ENCODE measurements at regions not wholly inside any gene's neighbourhood (a gene's known extent, or its start where the extent isn't known, plus 50 kb on each side); places are given as distances from the start of the nearest gene placed in this dataset.

- POLR2A ChIA-PET (ENCODE audit: unreplicated experiment): no interaction called here
- no peak overlapping the region for H3K4me2 ChIP-seq (ENCODE audit: low read depth, low read length)
- H4K8ac ChIP-seq (ENCODE audit: low read depth in 2 of 2, low read length in 2 of 2): no peak overlapping the region
Observed at GRCh38 chr3:72633534-72633933, 214.7 kb downstream of the SHQ1 start.

More at GRCh38 chr3:72633534-72633933, 214.7 kb downstream of the SHQ1 start:
- no TSS peak for BruUV-seq (replicated peaks)
- Histone ChIP-seq H4K20me1 (ENCODE audit: insufficient read depth, low read length) (no peaks in the 10 kb centered on the region), H2AFZ (replicated peaks; ENCODE audit: low read length, poor library complexity) (no peak overlapping the region), H3K36me3 (ENCODE audit: control insufficient read depth, insufficient read depth, low read length) (no peaks in the 10 kb centered on the region), H2BK15ac (ENCODE audit: low read depth, low read length) (no peak overlapping the region), H3K9me3 (ENCODE audit: control insufficient read depth, insufficient read depth, low read length) (0 out of 2 replicates have a peak, but pooled peaks cover 1% of the 10 kb centered on the region), H4K91ac (ENCODE audit: insufficient read depth, low read depth, low read length) (no peak overlapping the region), H3K23ac (ENCODE audit: low read depth, low read length) (no peak overlapping the region), H3K18ac (ENCODE audit: low read depth, low read length) (no peak overlapping the region), H2BK20ac (ENCODE audit: low read depth, low read length) (no peak overlapping the region), H3K56ac (ENCODE audit: extremely low read depth, insufficient read depth, low read length) (no peak overlapping the region), H3K4ac (ENCODE audit: low read depth, low read length) (no peak overlapping the region), H3K14ac (replicated peaks; ENCODE audit: low read depth, low read length) (no peak overlapping the region), H3K9me1 (ENCODE audit: insufficient read depth, low read length) (no peaks in the 10 kb centered on the region), H2BK5ac (ENCODE audit: low read depth, low read length, poor library complexity, severe bottlenecking) (no peak overlapping the region), H3K4me1 (ENCODE audit: control insufficient read depth, insufficient read depth, low read length) (no peaks in the 10 kb centered on the region), H2AK9ac (replicated peaks; ENCODE audit: low read depth, low read length, poor library complexity) (no peak overlapping the region), H3K27ac (ENCODE audit: insufficient read depth, low read length) (no peak overlapping the region), H3K9ac (ENCODE audit: low read depth, low read length) (no peak overlapping the region), H3K79me1 (ENCODE audit: low read depth in 1 of 2, low read length in 2 of 2) (no peaks in the 10 kb centered on the region), H4K5ac (ENCODE audit: low read depth, low read length) (no peak overlapping the region), H3K4me3 (ENCODE audit: insufficient read depth, low read depth, low read length) (no peak overlapping the region), H2BK120ac (ENCODE audit: low read depth, low read length) (no peak overlapping the region), H2AK5ac (ENCODE audit: low read depth, low read length) (no peak overlapping the region), H3K27me3 (ENCODE audit: control insufficient read depth, insufficient read depth, low read length) (peaks cover 11% of the 10 kb centered on the region)
- intact Hi-C loops (cut with micrococcal nuclease) (no loop called here), dilution Hi-C loops (cut with HindIII; ENCODE audit: low sequenced_read_pairs, unreplicated experiment) (no loop called here), in situ Hi-C loops (cut with MboI; ENCODE audit: low sequenced_read_pairs) (no loop called here)
- TF ChIP-seq USF2 (IDR thresholded peaks at IDR 0.05; ENCODE audit: low read depth, low read length) (no peak), SMC3 (IDR thresholded peaks at IDR 0.05; ENCODE audit: low read depth, low read length) (no peak), CTCF (conservative IDR thresholded peaks at IDR 0.05; ENCODE audit: low read depth, low read length) (no peak), NFE2L2 (IDR thresholded peaks at IDR 0.05; ENCODE audit: low read depth, low read length) (no peak), MAFK (IDR thresholded peaks at IDR 0.05; ENCODE audit: low read depth, low read length) (no peak), POLR2A (IDR thresholded peaks at IDR 0.05; ENCODE audit: low read depth, low read length) (no peak), MAZ (IDR thresholded peaks at IDR 0.05; ENCODE audit: borderline replicate concordance, low read depth, low read length) (no peak), BHLHE40 (IDR thresholded peaks at IDR 0.05; ENCODE audit: low read depth, low read length) (no peak), RAD21 (IDR thresholded peaks at IDR 0.05; ENCODE audit: low read length) (no peak), MXI1 (IDR thresholded peaks at IDR 0.05; ENCODE audit: borderline replicate concordance, low read depth, low read length) (no peak), ELK1 (IDR thresholded peaks at IDR 0.05; ENCODE audit: borderline replicate concordance, low read depth, low read length) (no peak), RFX5 (IDR thresholded peaks at IDR 0.05; ENCODE audit: low read depth, low read length) (no peak)
- ATAC-seq (ENCODE audit: low read depth) (no peak), DNase-seq (no peak)
- 55% methylated on average over 2 of the region's 5 CpGs; no CpG with 5 or more reads in 1 of the 2 experiments for WGBS, 2 experiments (ENCODE audit: extremely low coverage in 2 of 2, insufficient read length in 1 of 2)
- CTCF ChIA-PET: no interaction called here

Measured in IMR-90 (cell line).